HepG2 (cell line): ENCODE measurements at regions not wholly inside any gene's neighbourhood (a gene's known extent, or its start where the extent isn't known, plus 50 kb on each side); places are given as distances from the start of the nearest gene placed in this dataset.

Experiments
- ATAC-seq: fragments of 200-7000 bp; cut with Tn5 transposase; 3 replicates; pipeline ENCODE4 v1.9.1; 2020; ENCODE audit warnings: mild to moderate bottlenecking, moderate library complexity
- BruUV-seq: library from RNA; stranded (reverse); fragments of 400-500 nt; replicated peaks from 2 replicates; lab custom pipeline; 2021; lab: Mats Ljungman, UMichigan
- CTCF ChIA-PET: fragments of 300-600 bp; formaldehyde crosslinking; extraction: SDS; loops from one replicate; lab custom pipeline; 2021; ENCODE audit warnings: low total read pairs, inconsistent platforms, low intra/inter-chr PET ratio; lab: Yijun Ruan, JAX
- POLR2A ChIA-PET: fragments of 350-600 bp; sonication (Branson Sonifier 250); formaldehyde crosslinking; loops from one replicate; lab custom pipeline; 2020; ENCODE audit warnings: antibody characterized with exemption, inconsistent platforms; lab: Yijun Ruan, JAX
- DNase-seq: peaks from one replicate; pipeline ENCODE4 v3.0.0-alpha.2; 2015; ENCODE audit warnings: low spot score
- FAIRE-seq: peaks from 3 replicates; lab custom pipeline; 2011; peaks lifted over from hg19 to GRCh38; lab: Jason Lieb, UNC
- H2AFZ ChIP-seq: one replicate; pipeline ENCODE4 v1.6.1; 2011; ENCODE audit warnings: low read length, inconsistent platforms
- H3K27ac ChIP-seq: fragments of 300-600 bp; 3 replicates; pipeline ENCODE4 v1.8.0; 2011; ENCODE audit warnings: mixed run types, mild to moderate bottlenecking, mixed read lengths, low read length, inconsistent platforms; ENCODE audit not compliant: insufficient read depth; ENCODE audit errors: extremely low read length
- H3K27me3 ChIP-seq, 2 experiments: fragments of 200-600 bp in 1 of 2; 2 replicates in 1 of 2; 3 replicates in 1 of 2; pipeline versions ENCODE4 v1.6.0 to v1.8.0; 2011; ENCODE audit warnings: low read length in 2 of 2, mild to moderate bottlenecking in 2 of 2, moderate library complexity in 2 of 2, inconsistent platforms in 1 of 2; ENCODE audit not compliant: insufficient read depth in 2 of 2, control insufficient read depth in 1 of 2
- H3K36me3 ChIP-seq, 2 experiments: fragments of 200-600 bp in 1 of 2; replicated peaks in 1 of 2; 2 replicates in 1 of 2; 3 replicates in 1 of 2; pipeline versions ENCODE4 v1.5.1 to v1.8.0; 2011; ENCODE audit warnings: low read length in 2 of 2, inconsistent platforms in 1 of 2; ENCODE audit not compliant: insufficient read depth in 2 of 2, control insufficient read depth in 1 of 2
- H3K4me1 ChIP-seq: 2 replicates; pipeline ENCODE4 v1.5.1; 2012; ENCODE audit warnings: low read length, inconsistent platforms; ENCODE audit not compliant: insufficient read depth
- H3K4me2 ChIP-seq: 2 replicates; pipeline ENCODE4 v1.6.0; 2011; ENCODE audit warnings: low read depth, low read length, inconsistent platforms
- H3K4me3 ChIP-seq, 3 experiments: fragments of 200-600 bp in 1 of 3; sonication (generic), shearing (Covaris generic) in 1 of 3; replicated peaks in 1 of 3; 2 replicates each; pipeline ENCODE4 v1.5.1; 2011 to 2016; ENCODE audit warnings: low read length in 3 of 3, inconsistent platforms in 2 of 3, low read depth in 2 of 3, mild to moderate bottlenecking in 2 of 3, control low read depth in 1 of 3, mixed read lengths in 1 of 3; ENCODE audit not compliant: insufficient read depth in 1 of 3
- H3K79me2 ChIP-seq: one replicate; pipeline ENCODE4 v1.6.1; 2011; ENCODE audit warnings: low read length, inconsistent platforms; ENCODE audit not compliant: insufficient read depth
- H3K9ac ChIP-seq: 2 replicates; pipeline ENCODE4 v1.6.0; 2011; ENCODE audit warnings: mild to moderate bottlenecking, low read depth, low read length, inconsistent platforms; ENCODE audit not compliant: insufficient read depth
- H3K9me3 ChIP-seq: 2 replicates; pipeline ENCODE4 v1.5.1; 2012; ENCODE audit warnings: mild to moderate bottlenecking, low read length
- H4K20me1 ChIP-seq: 2 replicates; pipeline ENCODE4 v1.6.0; 2011; ENCODE audit warnings: inconsistent platforms, mild to moderate bottlenecking, low read length, moderate library complexity; ENCODE audit not compliant: insufficient read depth
- CHD2 ChIP-seq: IDR thresholded peaks from 2 replicates; pipeline ENCODE4 v1.6.1; 2011; ENCODE audit warnings: low read depth, low read length, improper control_type of control experiment
- DDIT3 ChIP-seq: sonication (generic); formaldehyde crosslinking; IDR thresholded peaks from 2 replicates; pipeline ENCODE4 v1.4.0; 2020; ENCODE audit warnings: mild to moderate bottlenecking, missing genetic modification reagents
- HDAC6 ChIP-seq: fragments of 200-600 bp; sonication (generic); IDR thresholded peaks from 2 replicates; pipeline ENCODE4 v1.7.0; 2017; ENCODE audit warnings: mild to moderate bottlenecking, antibody characterized with exemption, low read length, low read depth
- JARID2 ChIP-seq: sonication (generic); formaldehyde crosslinking; IDR thresholded peaks from 2 replicates; pipeline ENCODE4 v1.8.1; 2023; ENCODE audit warnings: missing genetic modification reagents, inconsistent platforms; ENCODE audit not compliant: insufficient replicate concordance
- MAX ChIP-seq: IDR thresholded peaks from 2 replicates; pipeline ENCODE4 v1.6.1; 2012; ENCODE audit warnings: inconsistent platforms
- MIER3 ChIP-seq: IDR thresholded peaks from 2 replicates; pipeline ENCODE4 v1.6.1; 2016; ENCODE audit warnings: missing compliant biosample characterization, borderline replicate concordance
- NCOR1 ChIP-seq: fragments of 200-600 bp; sonication (generic); IDR thresholded peaks from 2 replicates; pipeline ENCODE4 v1.7.0; 2017; ENCODE audit warnings: antibody characterized with exemption, low read length, borderline replicate concordance
- PCBP1 ChIP-seq: fragments of 200-400 bp; formaldehyde crosslinking; IDR thresholded peaks from 2 replicates; pipeline ENCODE4 v1.6.1; 2017; ENCODE audit warnings: mild to moderate bottlenecking, low read depth, low read length, borderline replicate concordance
- SNAI1 ChIP-seq: sonication (generic); formaldehyde crosslinking; IDR thresholded peaks from 2 replicates; pipeline ENCODE4 v1.5.0; 2020; ENCODE audit warnings: mild to moderate bottlenecking, missing genetic modification reagents, borderline replicate concordance
- SOX6 ChIP-seq, 2 experiments: fragments of 450-650 bp in 1 of 2; sonication (generic) in 1 of 2; formaldehyde crosslinking in 1 of 2; IDR thresholded peaks; 2 replicates each; pipeline versions ENCODE4 v1.4.0 to v1.6.1; 2017 to 2020; ENCODE audit warnings: antibody characterized with exemption in 1 of 2, mild to moderate bottlenecking in 1 of 2, missing genetic modification reagents in 1 of 2
- YEATS4 ChIP-seq: sonication (generic); formaldehyde crosslinking; IDR thresholded peaks from 2 replicates; pipeline ENCODE4 v1.4.0; 2020; ENCODE audit warnings: missing genetic modification reagents, borderline replicate concordance
- ZKSCAN1 ChIP-seq: fragments of 150-350 bp; IDR thresholded peaks from 2 replicates; pipeline ENCODE4 v1.6.1; 2014; ENCODE audit warnings: low read length
- ZNF362 ChIP-seq: sonication (generic); formaldehyde crosslinking; IDR thresholded peaks from 2 replicates; pipeline ENCODE4 v1.4.0; 2020; ENCODE audit warnings: missing genetic modification reagents, mild to moderate bottlenecking, borderline replicate concordance
- ZNF414 ChIP-seq: sonication (generic); formaldehyde crosslinking; IDR thresholded peaks from 2 replicates; pipeline ENCODE4 v1.5.0; 2020; ENCODE audit warnings: missing genetic modification reagents
- ZNF556 ChIP-seq: sonication (generic); formaldehyde crosslinking; IDR thresholded peaks from 2 replicates; pipeline ENCODE4 v1.4.0; 2020; ENCODE audit warnings: mild to moderate bottlenecking, missing genetic modification reagents, borderline replicate concordance
- ZNF652 ChIP-seq: IDR thresholded peaks from 2 replicates; pipeline ENCODE4 v1.6.1; 2016; ENCODE audit warnings: low read depth, borderline replicate concordance
- ZNF709 ChIP-seq: sonication (generic); formaldehyde crosslinking; IDR thresholded peaks from 2 replicates; pipeline ENCODE4 v1.5.0; 2020; ENCODE audit warnings: mild to moderate bottlenecking, missing genetic modification reagents
- ZNF749 ChIP-seq: sonication (generic); formaldehyde crosslinking; IDR thresholded peaks from 2 replicates; pipeline ENCODE4 v1.8.0; 2022; ENCODE audit warnings: mild to moderate bottlenecking, missing genetic modification reagents, moderate library complexity, borderline replicate concordance
- ZSCAN25 ChIP-seq: sonication (generic); formaldehyde crosslinking; IDR thresholded peaks from 2 replicates; pipeline ENCODE4 v1.8.0; 2022; ENCODE audit warnings: mild to moderate bottlenecking, missing genetic modification reagents
- WGBS: methylation state at CpG from one replicate; pipeline ENCODE4 v1.1.6; 2017; ENCODE audit warnings: low lambda C conversion rate; 5-methylcytosine and 5-hydroxymethylcytosine counted together
- in situ Hi-C: cut with HindIII; loops from 2 replicates; pipeline ENCODE4 v1.10.0; 2017; ENCODE audit warnings: low pct_unique_long_range_greater_than_20kb; ENCODE audit not compliant: extremely low pct_ligation_motif_present
- intact Hi-C: fragments of 100-400 bp; cut with micrococcal nuclease; formaldehyde crosslinking; loops from one replicate; pipeline ENCODE4 v1.10.0; 2022; ENCODE audit not compliant: unreplicated experiment

GRCh38 chr21:22552390-22552789 lies 1554.2 kb downstream of the NCAM2 start (continued):
- TF ChIP-seq NCOR1 (no peak), ZNF362 (no peak)

- no peak overlapping the region for H2AFZ ChIP-seq
- H3K4me2 ChIP-seq, result no peak overlapping the region
- intact Hi-C loops, result no loop called here
- POLR2A ChIA-PET, result no interaction called here
- FAIRE-seq, result no peak
- H3K79me2 ChIP-seq, result no peaks in the 10 kb centered on the region
- no peaks in the 10 kb centered on the region for H3K4me1 ChIP-seq
- no TSS peak for BruUV-seq
- peaks cover 50% of the 10 kb centered on the region for H3K9me3 ChIP-seq
- no peak for DNase-seq
- H3K36me3 ChIP-seq, result no peaks in the 10 kb centered on the region
- CTCF ChIA-PET, result no interaction called here
- in situ Hi-C loops, result no loop called here
- no peak for TF ChIP-seq CHD2
- TF ChIP-seq DDIT3 (CRISPR knock-in tag), result no peak
- TF ChIP-seq JARID2 (CRISPR knock-in tag), result no peak
- no peak for TF ChIP-seq ZKSCAN1
- no peak for TF ChIP-seq SNAI1 (CRISPR knock-in tag)
- TF ChIP-seq ZNF749 (CRISPR knock-in tag), result no peak
- TF ChIP-seq ZNF709 (CRISPR knock-in tag), result no peak
- no peak for TF ChIP-seq MIER3 (CRISPR knock-in tag)
- TF ChIP-seq YEATS4, result no peak
- no peak for TF ChIP-seq PCBP1
- no peak for TF ChIP-seq ZSCAN25
- TF ChIP-seq ZNF556 (CRISPR knock-in tag), result no peak
- no peak for TF ChIP-seq MAX
- TF ChIP-seq SOX6 (IDR thresholded peaks at IDR 0.05), result no peak
- no peak for TF ChIP-seq SOX6 (CRISPR knock-in tag; IDR thresholded peaks at IDR 0.05)
- TF ChIP-seq ZNF652 (CRISPR knock-in tag), result no peak
- no peak for TF ChIP-seq ZNF414 (CRISPR knock-in tag)
- no peak for TF ChIP-seq HDAC6
- ATAC-seq, result no peak
- whole genome bisulfite sequencing, result 10% methylated on average over 6 of the region's 6 CpGs
- H3K4me3 ChIP-seq, result no peak overlapping the region
- H3K27ac ChIP-seq, result no peak overlapping the region
- H4K20me1 ChIP-seq, result no peaks in the 10 kb centered on the region
- no peak overlapping the region for H3K9ac ChIP-seq
- no peaks in the 10 kb centered on the region for H3K27me3 ChIP-seq
Measured at GRCh38 chr21:22554690-22555316, 1556.6 kb downstream of the NCAM2 start.
